ENCODE measurements at regions not wholly inside any gene's neighbourhood (a gene's known extent, or its start where the extent isn't known, plus 50 kb on each side); places are given as distances from the start of the nearest gene placed in this dataset.

DNA sequence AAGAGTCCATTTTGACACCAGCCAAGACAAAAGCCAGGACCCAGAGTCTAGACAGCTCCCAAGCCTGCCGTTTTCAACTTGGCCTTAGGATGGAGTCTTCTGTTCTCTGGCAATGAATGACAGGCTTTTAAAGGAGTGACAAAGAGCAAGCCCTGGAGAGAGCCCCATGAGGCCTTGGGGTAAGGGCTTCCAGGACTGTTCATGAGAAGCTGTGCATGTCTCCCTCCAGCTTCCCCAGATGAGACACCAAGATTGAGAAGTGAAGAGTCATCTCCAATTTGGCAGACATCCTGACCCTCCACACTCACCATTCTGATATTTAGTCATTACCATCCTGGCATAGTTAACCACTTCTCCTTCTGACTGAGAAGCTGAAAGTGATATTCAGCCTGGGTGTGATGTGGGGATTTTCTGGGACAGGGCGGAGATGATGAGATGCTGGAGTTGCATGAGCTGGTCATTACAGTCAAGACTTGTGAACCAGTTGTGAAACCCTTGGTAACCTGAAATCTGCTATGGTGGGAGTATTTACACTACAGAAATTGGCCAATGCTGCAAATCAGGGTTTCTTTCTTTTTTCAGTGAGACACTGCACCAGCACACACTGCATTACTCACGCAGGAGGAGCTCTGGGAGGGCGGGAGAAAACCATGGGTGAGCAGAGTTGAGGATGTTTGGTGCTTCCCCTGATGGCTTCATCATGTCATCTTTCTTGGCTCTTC, 77.8 kb downstream of the VCPKMT start:
- peak; percentile 47 to 75 for DNase-seq (ENCODE audit: low read depth in 2 of 2)

DNA sequence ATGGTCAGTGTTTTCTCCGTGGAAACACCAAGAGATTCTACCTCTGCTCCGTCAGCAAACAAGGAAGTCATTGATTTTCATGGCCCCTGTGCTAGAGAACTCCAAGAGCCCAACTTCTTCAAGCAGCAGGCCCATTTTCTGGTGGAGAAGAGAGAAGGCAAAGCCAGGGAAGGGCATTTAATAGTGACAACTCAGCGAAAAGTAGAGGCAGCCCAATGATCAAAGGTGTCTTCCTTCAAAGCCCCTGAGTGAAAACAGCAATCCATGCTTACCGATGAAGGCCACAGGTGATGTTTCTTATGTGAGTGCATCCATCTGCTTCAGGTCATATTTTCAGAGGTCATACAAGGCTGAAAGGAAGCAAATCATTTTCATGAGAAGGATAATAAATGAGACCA, 77.3 kb downstream of the VCPKMT start:
- no peak for DNase-seq (ENCODE audit: low read depth in 2 of 2)

DNA sequence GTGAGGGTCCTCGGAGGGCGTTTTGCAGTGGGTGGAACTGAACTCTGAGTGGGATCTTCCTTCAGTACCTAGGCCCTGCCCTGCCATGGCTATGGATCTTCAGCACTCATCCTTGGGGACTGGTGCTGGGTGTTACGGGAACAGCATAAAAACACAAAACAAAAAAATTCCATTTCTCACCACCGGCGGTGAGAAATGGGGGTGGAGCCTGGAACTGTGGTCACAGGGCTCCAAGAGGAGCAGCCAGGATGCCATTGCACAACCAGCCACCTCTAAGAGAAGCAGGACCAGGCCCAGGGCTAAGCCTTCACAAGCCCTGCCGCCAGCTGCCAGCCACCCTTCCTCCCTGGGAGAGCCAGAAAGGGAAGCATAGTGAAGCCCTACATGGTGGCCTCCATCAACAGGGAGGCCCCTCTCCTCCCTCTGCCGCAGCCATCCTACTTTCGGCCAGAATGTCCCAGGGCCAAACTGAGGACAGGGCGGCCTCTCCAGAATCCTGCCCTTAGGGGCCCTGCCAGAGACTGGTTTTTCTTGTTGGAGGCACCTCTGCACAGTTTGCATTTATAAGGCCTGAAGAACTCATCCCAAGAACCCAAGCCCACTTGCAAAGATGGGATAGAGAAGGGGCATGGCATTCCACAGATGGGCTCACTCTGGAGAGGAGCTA, 76.5 kb downstream of the VCPKMT start:
- peak in 1 of 2 donors; percentile 32 for DNase-seq (ENCODE audit: low read depth in 2 of 2)

DNA sequence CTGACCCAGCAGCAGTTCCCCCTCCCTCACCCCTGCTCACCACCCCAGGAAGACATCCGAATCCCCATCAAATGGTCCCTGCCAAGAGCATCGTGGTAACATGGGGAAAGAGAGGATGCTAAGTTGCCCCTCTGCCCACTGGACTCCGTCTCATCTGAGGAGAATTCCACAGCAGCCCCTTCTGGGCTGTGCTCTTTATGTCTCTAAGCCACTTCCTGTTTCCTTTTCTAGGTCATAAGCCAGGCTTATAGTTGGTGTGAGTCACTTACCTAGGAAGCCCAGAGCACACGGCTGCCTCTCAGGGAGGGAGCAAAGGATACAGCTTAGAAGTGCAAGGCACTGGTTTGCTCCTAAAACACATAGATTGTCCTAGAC, 76.0 kb downstream of the VCPKMT start:
- DNase-seq (ENCODE audit: low read depth in 2 of 2), result peak in 1 of 2 donors; percentile 30

DNA sequence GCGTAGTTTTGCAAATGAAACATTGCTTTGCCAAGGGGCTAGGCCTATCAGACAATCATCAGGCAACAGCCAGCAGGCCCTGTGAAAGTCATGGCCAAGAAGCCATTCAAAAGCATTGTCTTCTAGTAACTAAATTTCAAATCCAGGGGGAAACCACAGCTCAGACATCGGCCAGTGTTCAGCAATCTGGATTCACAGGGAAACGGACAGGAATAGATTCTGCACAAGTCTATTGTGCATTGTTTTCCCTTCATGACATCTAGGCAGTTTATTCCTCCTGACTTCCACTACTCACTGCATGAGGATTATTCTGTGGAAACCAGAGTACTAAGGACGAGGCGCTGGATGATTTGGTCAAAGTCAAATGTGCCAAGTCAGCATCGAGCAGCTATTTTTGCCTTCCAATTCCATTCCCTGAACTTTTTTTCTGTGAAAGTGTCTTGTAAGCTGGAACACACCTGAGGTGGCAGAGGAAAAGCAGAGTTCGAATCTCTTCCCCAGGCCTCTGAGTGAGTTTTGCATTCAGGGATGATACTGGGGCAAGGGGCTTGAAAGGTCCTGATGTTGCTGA, 75.4 kb downstream of the VCPKMT start:
- DNase-seq (ENCODE audit: low read depth in 2 of 2), result no peak

DNA sequence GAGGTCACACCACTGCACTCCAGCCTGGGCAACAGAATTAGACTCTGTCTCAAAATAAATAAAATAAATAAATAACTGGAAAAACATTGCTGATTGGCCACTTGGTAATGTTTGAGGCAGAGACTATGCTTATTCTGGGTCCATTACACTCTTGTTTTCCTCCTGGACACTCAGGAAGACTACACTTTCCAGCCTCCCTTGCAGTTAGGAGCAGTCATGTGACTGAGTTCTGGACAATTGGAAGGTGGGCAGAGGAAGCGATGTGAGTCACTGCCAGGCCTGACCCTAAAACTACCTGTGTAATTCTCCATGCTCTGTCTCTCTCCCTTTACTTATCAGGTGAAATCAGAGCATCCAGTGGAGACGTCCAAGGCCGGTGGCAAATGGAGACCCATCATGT, 74.4 kb downstream of the VCPKMT start:
- DNase-seq (ENCODE audit: low read depth in 2 of 2), result no peak

DNA sequence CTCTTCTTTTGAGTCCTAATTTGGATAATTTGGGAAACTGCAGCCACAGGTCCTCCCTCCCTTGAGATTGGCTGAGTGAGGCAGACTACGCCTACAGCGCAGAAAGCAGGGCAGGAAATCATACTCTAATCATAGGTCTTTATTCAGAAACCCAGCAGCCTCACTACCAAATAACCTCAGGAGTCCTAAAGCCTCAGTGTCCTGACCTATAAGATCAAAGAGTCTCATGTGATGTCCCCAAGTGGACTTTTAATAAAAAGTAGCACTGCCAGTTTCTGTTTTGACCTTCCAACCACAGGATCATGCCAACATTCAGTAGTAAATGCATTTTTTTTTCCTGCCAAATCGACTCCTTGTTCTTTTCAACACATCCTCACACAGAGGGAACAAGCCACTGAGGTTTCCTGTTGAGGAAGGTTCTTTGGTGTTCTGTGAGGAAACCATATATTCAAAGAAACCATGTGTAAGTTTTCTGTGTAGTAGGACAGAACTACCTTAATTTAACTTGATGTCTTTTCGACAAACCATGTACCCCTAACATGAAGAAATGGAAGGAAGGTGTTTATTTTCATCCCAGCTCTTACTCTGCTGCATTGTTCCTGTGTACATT, 72.2 kb downstream of the VCPKMT start:
- DNase-seq (ENCODE audit: low read depth in 2 of 2), result no peak

DNA sequence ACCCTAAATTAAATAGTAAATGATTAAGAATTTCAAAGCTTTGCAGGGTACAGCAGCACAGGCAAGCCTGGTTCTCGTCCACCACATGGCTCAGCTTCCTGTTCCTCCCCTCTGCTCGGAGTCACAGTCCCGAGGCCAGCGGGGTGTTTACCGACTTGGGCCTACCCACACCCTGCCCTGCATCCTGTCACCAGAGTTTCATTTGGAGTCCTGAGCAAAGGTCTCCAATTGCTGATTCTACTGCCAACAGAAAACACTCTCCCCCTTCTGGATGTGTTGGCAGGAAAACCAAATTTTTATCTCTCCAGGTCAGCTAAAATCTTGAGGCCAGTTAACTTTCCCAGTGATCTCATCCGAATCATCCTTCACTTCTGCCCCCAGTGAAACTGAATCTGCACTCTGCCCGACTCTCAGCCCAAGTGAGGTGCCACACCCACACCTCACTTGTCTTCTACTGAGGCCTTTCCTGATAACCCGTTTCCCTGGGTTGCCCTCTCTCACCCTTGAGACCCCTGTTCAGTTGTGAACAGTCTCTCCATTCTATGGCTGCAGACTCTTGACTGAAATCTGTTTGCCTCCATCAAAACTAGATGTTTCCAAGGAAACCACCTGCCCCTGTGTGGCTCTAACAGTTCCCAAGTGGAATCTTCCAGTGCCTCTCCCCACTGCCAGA, 71.2 kb downstream of the VCPKMT start:
- DNase-seq (ENCODE audit: low read depth in 2 of 2), result peak; percentile 58 to 76

DNA sequence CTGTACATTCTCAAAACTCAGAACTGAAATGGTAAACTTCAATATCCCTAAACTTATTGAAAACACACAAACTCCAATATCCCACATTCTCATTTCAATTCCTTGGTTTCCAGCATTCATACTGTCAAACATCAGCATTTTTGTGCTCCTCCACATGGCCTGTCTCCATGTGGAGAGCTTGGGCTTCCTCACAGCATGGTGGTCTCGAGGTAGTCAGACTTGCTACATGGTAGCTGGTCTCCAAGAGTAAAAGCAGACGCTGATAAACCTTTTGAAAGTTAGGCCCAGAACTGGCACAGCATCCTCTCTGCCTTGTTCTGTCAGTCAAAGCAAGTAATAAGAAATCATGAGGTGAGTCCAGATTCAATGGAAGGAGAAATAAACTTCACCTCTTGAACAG, 70.5 kb downstream of the VCPKMT start:
- DNase-seq (ENCODE audit: low read depth in 2 of 2), result no peak

DNA sequence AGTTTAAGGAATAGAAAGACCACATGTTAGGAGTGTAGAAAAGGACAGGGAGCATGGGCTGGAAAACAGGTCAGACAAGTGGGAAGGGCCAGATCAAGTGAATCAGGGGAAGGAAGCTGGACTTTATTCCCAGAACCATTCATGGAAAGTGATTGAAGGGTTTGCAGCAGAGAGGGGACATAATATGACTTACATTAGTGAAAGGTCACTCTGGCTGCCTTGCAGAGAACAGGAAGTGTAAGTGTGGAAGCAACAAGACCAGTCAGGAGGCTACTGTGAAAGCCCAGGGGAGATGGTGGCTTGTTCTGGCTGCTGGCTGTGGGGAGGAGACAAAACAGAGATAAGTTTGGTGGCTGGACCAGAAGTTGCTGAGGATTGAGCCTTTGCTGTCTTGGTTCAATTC, 69.1 kb downstream of the VCPKMT start:
- no peak for DNase-seq (ENCODE audit: low read depth in 2 of 2)

DNA sequence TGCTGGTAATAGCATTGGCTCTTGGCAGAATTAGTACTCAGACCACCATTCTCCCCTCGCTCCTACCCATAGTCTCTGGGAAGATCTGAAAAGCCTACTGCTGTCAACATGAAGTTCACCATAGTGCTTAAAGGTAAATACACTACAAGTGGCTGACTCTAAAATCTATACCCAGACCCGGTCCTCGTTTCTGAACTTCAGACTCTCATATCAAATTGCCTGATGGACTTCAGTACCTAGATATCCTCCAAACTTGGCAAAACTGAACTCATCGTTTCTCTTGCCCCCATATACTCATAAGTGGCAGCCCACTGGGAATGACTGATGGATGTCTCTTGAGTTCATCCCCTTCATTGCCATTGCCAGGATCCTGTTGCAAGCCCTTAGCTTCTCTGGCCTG, 67.3 kb downstream of the VCPKMT start:
- no peak for DNase-seq (ENCODE audit: low read depth in 2 of 2)

DNA sequence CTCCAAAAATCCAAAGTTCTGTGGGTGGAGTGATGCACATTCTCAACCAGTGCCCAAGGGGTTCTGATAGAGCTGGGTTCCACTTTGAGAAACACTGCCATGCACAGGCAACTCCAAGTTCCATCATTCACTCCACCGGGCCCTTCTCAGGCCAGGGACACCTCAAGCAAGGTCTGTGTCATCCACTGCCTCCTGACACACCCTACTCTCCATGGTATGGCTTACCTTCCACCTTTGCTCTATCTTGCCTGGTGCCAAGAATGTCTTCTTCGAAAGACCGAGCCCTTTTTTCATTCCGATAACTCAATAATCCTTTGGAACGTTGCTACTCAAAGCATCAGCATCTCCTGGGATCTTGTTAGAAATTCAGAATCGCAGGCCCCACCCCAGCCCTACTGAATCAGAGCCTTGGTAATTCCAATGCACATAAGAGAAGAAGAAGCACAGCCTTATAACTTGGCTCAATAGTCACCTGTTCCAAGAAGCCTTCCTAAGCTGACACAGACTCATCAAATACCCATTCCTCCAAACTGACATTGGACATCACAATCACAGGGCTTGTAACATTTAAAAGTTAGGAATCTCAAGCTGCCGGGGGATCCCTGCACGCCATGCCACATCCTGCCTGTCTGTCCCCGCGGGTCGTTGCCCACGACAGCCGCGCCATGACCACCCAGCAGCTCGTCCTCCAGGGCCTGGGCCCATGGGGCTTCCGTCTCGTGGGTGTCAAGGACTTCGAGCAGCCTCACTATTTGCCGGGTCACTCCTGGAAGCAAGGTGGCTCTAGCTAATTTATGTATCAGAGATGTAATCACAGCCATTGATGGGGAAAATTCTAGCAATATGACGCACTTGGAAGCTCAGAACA, 66.4 kb downstream of the VCPKMT start:
- no peak for DNase-seq (ENCODE audit: low read depth in 2 of 2)

DNA sequence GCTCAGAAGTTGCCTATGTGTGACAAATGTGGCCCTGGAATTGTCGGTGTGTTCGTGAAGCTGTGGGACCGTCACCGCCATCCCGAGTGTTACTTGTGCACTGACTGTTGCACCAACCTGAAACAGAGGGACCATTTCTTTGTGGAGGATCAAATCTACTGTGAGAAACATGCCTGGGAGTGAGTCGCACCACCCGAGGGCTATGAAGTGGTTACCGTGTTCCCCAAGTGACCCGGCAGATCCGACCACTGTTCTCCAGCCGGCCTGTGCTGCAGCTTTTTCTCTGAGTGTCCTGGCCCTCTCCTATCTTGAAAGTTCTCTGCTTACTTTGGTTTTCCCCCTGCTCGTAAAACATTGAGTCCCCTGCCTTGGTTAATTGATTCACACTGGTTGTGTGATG, 65.3 kb downstream of the VCPKMT start:
- DNase-seq (ENCODE audit: low read depth in 2 of 2), result no peak

DNA sequence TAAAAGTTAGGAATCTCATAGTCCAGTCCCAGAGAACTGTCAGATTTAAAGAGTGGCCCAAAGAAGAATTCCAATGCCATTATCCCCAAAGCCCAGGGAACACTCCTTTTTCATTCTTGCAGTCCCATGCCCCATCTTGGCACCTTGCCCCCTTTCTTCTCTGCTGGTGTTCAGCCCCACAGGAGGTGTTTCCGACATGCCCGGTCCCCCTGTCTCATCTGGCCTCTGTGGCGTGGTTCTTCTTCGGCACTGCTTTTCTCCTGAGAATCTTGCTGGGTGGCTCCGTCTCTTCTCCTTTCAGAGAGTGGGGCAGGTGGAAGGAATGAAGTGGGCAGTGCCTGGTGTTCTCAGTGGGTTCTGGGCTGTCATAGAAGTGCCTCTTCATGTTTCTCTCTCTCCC, 64.7 kb downstream of the VCPKMT start:
- no peak for DNase-seq (ENCODE audit: low read depth in 2 of 2)

DNA sequence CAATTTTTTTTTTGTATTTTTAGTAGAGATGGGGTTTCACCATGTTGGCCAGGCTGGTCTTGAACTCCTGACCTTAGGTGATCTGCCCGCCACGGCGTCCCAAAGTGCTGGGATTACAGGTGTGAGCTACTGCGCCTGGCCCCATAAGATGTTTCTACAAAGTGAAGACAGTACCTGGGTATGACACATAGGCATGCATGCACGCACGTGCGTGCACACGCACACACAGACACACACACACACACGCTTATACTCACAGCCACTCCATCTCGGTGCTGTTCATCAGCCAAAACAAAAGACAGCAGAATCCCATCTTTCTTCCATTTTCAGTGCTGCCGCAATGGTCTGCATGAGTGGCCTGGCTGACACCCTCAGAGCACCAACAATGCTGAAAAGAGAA, 63.9 kb downstream of the VCPKMT start:
- DNase-seq (ENCODE audit: low read depth in 2 of 2), result no peak

DNA sequence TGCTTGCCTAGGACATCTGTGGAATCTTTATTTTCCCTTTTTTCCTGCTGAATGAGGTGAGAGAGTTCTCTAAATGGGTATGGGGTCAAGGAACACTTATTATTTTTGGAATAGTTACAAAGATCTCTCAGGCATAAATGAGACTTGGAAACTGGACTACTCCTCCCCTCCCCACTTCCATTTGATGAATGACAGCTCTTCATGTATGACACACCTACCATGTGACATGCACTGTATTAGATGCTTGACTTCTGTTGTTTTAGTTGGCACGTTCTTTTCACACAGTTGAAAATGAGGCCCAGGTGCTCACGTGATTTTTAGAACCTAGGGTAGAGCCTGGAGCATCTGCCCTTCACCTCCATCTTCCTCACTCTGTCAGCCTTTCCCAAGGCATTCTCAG, 62.4 kb downstream of the VCPKMT start:
- no peak for DNase-seq (ENCODE audit: low read depth in 2 of 2)

DNA sequence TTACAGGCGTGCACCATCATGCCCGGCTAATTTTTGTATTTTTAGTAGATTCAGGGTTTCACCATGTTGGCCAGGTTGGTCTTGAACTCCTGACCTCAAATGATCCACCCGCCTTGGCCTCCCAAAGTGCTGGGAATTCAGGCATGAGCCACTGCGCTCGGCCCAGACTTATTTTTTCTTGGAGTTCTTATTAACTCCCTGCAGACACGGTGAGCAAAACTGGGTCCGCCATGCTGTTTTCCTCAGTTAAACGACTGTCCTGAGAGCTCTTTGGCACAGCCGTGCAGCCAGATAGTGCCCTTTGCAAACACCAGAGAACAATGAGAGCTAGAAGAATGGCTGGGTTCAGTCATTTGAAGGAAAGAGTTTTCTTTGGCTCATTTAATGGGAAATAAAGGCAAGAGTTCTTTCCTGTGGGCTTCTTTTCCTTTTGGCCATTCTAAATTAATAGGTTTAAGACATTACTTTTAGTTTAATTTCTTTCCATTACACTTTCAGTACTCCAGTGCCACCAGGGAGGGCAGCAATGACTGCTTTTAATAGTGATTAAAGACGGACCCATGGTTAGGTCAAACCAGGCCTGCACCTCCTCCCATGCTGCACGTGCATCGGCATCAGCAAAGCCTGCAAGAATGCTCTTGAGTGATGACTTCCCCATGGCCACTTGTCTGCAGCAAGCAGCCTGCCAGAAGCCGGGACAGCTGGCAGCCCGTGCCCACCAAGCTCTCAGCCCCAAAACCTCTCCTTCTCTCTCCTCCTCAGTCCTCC, 60.7 kb downstream of the VCPKMT start:
- DNase-seq (ENCODE audit: low read depth in 2 of 2), result no peak

DNA sequence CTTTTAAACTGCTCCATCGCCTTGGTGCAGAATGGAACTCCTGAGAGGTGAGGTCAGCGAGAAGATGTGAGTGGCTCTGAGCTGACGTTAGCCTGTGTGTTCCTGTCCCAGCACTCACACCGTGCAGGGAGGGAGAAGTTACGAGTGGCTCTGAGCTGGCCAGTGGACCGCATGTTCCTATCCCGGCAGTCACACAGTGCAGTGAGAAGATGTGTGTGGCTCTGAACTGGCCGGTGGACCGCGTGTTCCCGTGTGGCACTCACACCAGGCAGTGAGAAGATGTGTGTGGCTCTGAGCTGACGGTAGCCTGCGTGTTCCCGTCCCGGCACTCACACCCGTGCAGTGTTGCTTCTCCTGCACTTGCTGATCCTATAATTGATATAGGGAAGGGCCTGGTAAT, 59.9 kb downstream of the VCPKMT start:
- DNase-seq (ENCODE audit: low read depth in 2 of 2), result no peak

DNA sequence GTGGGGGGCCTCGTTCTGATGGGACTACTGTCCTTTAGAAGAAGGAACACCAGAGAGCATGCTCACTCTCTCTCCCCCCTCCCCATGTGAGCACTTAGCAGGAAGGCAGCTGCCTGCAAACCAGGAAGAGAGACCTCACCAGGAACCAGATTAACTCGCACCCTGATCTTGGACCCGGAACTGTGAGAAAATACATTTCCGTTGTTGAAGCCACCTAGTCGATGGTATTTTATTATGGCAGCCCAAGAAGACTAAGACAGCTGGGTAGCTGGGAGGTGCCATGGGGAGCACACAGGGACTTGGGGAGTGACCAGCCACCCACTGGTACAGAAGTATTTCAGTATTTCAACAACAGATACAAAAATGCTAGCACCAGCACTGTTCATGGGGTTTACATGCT, 59.0 kb downstream of the VCPKMT start:
- DNase-seq (ENCODE audit: low read depth in 2 of 2), result no peak

DNA sequence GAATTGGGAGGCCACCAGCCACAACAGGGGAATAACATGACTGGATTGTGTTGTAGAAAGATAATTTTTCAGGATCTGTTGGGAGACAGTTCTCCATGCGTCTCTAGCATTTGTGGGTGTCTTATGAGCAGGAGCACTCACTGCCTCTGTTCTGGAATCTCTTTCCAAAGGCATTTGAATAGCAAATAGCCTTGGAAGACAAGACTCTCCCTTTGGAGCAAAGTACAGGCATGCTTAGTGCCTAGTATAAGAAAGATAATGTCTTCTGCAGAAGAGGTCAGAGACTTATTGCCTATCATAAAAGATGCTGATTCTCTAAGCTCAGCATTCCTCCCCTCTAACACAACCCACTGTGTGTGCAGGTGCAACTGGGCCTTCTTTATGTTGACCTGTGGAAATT, 58.3 kb downstream of the VCPKMT start:
- DNase-seq (ENCODE audit: low read depth in 2 of 2), result no peak

Data from stimulated activated CD4-positive, alpha-beta T cell treated with anti-CD3 and anti-CD28 coated beads, Interleukin-4, amount 100 ng/mL, for 48 hours (primary cell).